Astrocyte (in vitro differentiated cells and primary cell): ENCODE measurements at regions not wholly inside any gene's neighbourhood (a gene's known extent, or its start where the extent isn't known, plus 50 kb on each side); places are given as distances from the start of the nearest gene placed in this dataset.
"Not testable (repeated sequence)": the region's sequence is repeated elsewhere in the genome, so short reads cannot be mapped to it uniquely, and the experiment has no call there.

Experiments
- DNase-seq: peaks from one replicate; pipeline ENCODE4 v3.0.0-alpha.2; 2010; ENCODE audit warnings: low read depth
- FAIRE-seq: peaks from 2 replicates; lab custom pipeline; 2011; peaks lifted over from hg19 to GRCh38; lab: Jason Lieb, UNC
- H2AFZ ChIP-seq: 2 replicates; pipeline ENCODE4 v1.6.0; 2012; ENCODE audit warnings: low read depth, low read length, inconsistent platforms
- H3K27ac ChIP-seq: 2 replicates; pipeline ENCODE4 v1.5.1; 2011; ENCODE audit warnings: low read depth, low read length, inconsistent platforms
- H3K27me3 ChIP-seq: 2 replicates; pipeline ENCODE4 v1.6.0; 2011; ENCODE audit warnings: low read length, inconsistent platforms; ENCODE audit not compliant: insufficient read depth
- H3K36me3 ChIP-seq: 2 replicates; pipeline ENCODE4 v1.5.1; 2011; ENCODE audit warnings: low read length, inconsistent platforms; ENCODE audit not compliant: insufficient read depth
- H3K4me1 ChIP-seq: 2 replicates; pipeline ENCODE4 v1.5.1; 2011; ENCODE audit warnings: low read length, inconsistent platforms; ENCODE audit not compliant: insufficient read depth
- H3K4me2 ChIP-seq: 2 replicates; pipeline ENCODE4 v1.6.0; 2012; ENCODE audit warnings: low read length, inconsistent platforms
- H3K4me3 ChIP-seq: 2 replicates; pipeline ENCODE4 v1.5.1; 2011; ENCODE audit warnings: low read depth, mild to moderate bottlenecking, low read length, inconsistent platforms; ENCODE audit not compliant: insufficient read depth
- H3K79me2 ChIP-seq: 2 replicates; pipeline ENCODE4 v1.6.0; 2012; ENCODE audit warnings: mild to moderate bottlenecking, low read length, inconsistent platforms; ENCODE audit not compliant: insufficient read depth
- H3K9ac ChIP-seq: 2 replicates; pipeline ENCODE4 v1.6.0; 2012; ENCODE audit warnings: mild to moderate bottlenecking, low read length, inconsistent platforms
- H3K9me3 ChIP-seq: 2 replicates; pipeline ENCODE4 v1.5.1; 2012; ENCODE audit warnings: low read depth, mild to moderate bottlenecking, low read length, inconsistent platforms; ENCODE audit not compliant: insufficient read depth
- H4K20me1 ChIP-seq: 2 replicates; pipeline ENCODE4 v1.6.0; 2012; ENCODE audit warnings: low read length, inconsistent platforms; ENCODE audit not compliant: insufficient read depth
- H3K27ac Mint-ChIP-seq: one replicate; pipeline ENCODE4 v1.8.0; 2021; ENCODE audit warnings: mild to moderate bottlenecking, mixed read lengths; ENCODE audit not compliant: unreplicated experiment
- H3K27me3 Mint-ChIP-seq: one replicate; pipeline ENCODE4 v1.8.0; 2021; ENCODE audit warnings: low read depth, mixed read lengths; ENCODE audit not compliant: unreplicated experiment
- H3K36me3 Mint-ChIP-seq: one replicate; pipeline ENCODE4 v1.8.0; 2021; ENCODE audit warnings: low read depth, mixed read lengths; ENCODE audit not compliant: unreplicated experiment
- H3K4me1 Mint-ChIP-seq: one replicate; pipeline ENCODE4 v1.8.0; 2021; ENCODE audit warnings: low read depth, mixed read lengths; ENCODE audit not compliant: unreplicated experiment
- H3K4me3 Mint-ChIP-seq: one replicate; pipeline ENCODE4 v1.8.0; 2021; ENCODE audit warnings: mild to moderate bottlenecking, moderate library complexity, mixed read lengths; ENCODE audit not compliant: unreplicated experiment
- H3K9me3 Mint-ChIP-seq: one replicate; pipeline ENCODE4 v1.8.0; 2021; ENCODE audit warnings: mild to moderate bottlenecking, mixed read lengths; ENCODE audit not compliant: unreplicated experiment
- EZH2 ChIP-seq: IDR thresholded peaks from 2 replicates; pipeline ENCODE4 v1.6.1; 2012; ENCODE audit warnings: mild to moderate bottlenecking, low read length, inconsistent platforms; ENCODE audit not compliant: insufficient read depth
- TF ChIP-seq, protein P1 (sequence below): IDR thresholded peaks from 2 replicates; pipeline ENCODE4 v1.5.1; 2011; ENCODE audit warnings: low read depth, mild to moderate bottlenecking, inconsistent platforms, low read length, moderate library complexity; ENCODE audit not compliant: insufficient read depth

GRCh38 chr4:62618042-62618441, 1417.9 kb downstream of the ADGRL3 start:
- DNase-seq (no peak), FAIRE-seq (no peak)
- Histone ChIP-seq H3K27ac (no peak overlapping the region), H4K20me1 (no peaks in the 10 kb centered on the region), H3K27me3 (no peaks in the 10 kb centered on the region), H3K36me3 (no peaks in the 10 kb centered on the region), H3K9ac (no peak overlapping the region), H3K4me2 (no peak overlapping the region), H3K4me3 (no peak overlapping the region), H3K4me1 (no peaks in the 10 kb centered on the region), H3K9me3 (no peaks in the 10 kb centered on the region), H3K79me2 (no peaks in the 10 kb centered on the region), H2AFZ (no peak overlapping the region)
- TF ChIP-seq, protein P1, sequence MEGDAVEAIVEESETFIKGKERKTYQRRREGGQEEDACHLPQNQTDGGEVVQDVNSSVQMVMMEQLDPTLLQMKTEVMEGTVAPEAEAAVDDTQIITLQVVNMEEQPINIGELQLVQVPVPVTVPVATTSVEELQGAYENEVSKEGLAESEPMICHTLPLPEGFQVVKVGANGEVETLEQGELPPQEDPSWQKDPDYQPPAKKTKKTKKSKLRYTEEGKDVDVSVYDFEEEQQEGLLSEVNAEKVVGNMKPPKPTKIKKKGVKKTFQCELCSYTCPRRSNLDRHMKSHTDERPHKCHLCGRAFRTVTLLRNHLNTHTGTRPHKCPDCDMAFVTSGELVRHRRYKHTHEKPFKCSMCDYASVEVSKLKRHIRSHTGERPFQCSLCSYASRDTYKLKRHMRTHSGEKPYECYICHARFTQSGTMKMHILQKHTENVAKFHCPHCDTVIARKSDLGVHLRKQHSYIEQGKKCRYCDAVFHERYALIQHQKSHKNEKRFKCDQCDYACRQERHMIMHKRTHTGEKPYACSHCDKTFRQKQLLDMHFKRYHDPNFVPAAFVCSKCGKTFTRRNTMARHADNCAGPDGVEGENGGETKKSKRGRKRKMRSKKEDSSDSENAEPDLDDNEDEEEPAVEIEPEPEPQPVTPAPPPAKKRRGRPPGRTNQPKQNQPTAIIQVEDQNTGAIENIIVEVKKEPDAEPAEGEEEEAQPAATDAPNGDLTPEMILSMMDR, result no peak
- TF ChIP-seq EZH2, result no peak
- Mint-ChIP-seq H3K9me3 (no peaks in the 10 kb centered on the region), H3K27ac (no peak overlapping the region), H3K4me1 (no peaks in the 10 kb centered on the region), H3K4me3 (no peak overlapping the region), H3K27me3 (no peaks in the 10 kb centered on the region), H3K36me3 (no peaks in the 10 kb centered on the region)

DNA sequence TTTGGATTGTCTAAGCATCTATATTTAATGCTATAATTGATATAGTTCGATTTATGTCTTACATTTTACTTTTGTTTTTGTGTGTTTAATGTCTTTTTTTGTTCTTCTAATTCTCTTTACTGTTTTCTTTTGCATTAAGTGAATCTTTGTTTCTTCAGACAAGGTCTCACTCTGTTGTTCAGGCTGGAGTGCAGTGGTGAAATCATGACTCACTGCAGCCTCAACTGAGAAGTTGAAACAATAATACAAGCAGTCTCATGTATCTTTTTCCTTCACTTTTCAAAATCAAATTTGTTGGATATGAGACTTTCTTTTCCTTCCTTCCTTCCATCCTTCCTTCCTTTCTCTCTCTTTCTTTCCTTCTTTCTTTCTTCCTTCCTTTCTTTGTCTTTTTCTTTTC, 1401.6 kb downstream of the ADGRL3 start:
- Mint-ChIP-seq H3K27me3 (no peaks in the 10 kb centered on the region), H3K9me3 (peaks cover 2% of the 10 kb centered on the region), H3K27ac (peak overlapping the region; percentile 77), H3K36me3 (no peaks in the 10 kb centered on the region), H3K4me1 (peaks cover 7% of the 10 kb centered on the region), H3K4me3 (no peak overlapping the region)
- Histone ChIP-seq H2AFZ (no peak overlapping the region), H3K4me2 (no peak overlapping the region), H3K9ac (no peak overlapping the region), H3K36me3 (no peaks in the 10 kb centered on the region), H3K4me1 (no peaks in the 10 kb centered on the region), H4K20me1 (no peaks in the 10 kb centered on the region), H3K79me2 (no peaks in the 10 kb centered on the region), H3K4me3 (no peak overlapping the region), H3K27ac (no peak overlapping the region), H3K27me3 (no peaks in the 10 kb centered on the region), H3K9me3 (no peaks in the 10 kb centered on the region)
- FAIRE-seq (no peak), DNase-seq (no peak)
- TF ChIP-seq, protein P1, result no peak
- TF ChIP-seq EZH2, result no peak

DNA sequence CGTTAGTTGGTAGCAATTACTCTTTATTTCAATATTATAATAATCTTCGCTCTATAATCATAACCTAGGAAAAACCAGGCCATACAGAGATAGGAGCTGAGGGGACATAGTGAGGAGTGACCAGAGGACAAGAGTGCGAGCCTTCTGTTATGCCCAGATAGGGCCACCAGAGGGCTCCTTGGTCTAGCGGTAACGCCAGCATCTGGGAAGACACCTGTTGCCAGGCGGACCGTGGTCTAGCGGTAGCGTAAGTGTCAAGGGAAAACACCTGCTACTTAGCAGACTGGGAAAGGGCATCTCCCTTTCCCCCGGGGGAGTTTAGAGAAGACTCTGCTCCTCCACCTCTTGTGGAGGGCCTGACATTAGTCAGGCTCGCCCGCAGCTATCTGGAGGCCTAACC, 1395.1 kb downstream of the ADGRL3 start:
- not testable (repeated sequence) for H3K36me3 ChIP-seq, H3K4me1 Mint-ChIP-seq, DNase-seq, H3K4me3 ChIP-seq, H4K20me1 ChIP-seq, H3K9me3 ChIP-seq, H3K27ac Mint-ChIP-seq, H3K27me3 ChIP-seq, H3K9me3 Mint-ChIP-seq, FAIRE-seq, H3K36me3 Mint-ChIP-seq, H3K27ac ChIP-seq, H3K27me3 Mint-ChIP-seq, H3K79me2 ChIP-seq, H3K9ac ChIP-seq, H3K4me2 ChIP-seq, H3K4me1 ChIP-seq, H2AFZ ChIP-seq, H3K4me3 Mint-ChIP-seq
